Right lobe of liver (tissue), 4 donors: ENCODE measurements at regions not wholly inside any gene's neighbourhood (a gene's known extent, or its start where the extent isn't known, plus 50 kb on each side); places are given as distances from the start of the nearest gene placed in this dataset.

ENCODE experiments used
- POLR2A ChIP-seq: fragments of 450-650 bp; IDR thresholded peaks from one replicate; pipeline ENCODE4 v1.6.1; 2017; ENCODE audit warnings: antibody characterized with exemption, mild to moderate bottlenecking
- TF ChIP-seq, protein P1 (sequence below), 4 donors: fragments of 200-600 bp in 3 of 4; fragments of 450-650 bp in 1 of 4; IDR thresholded peaks; one replicate each; pipeline versions ENCODE4 v1.5.1 to v1.8.0; 2016 to 2022; ENCODE audit warnings: antibody characterized with exemption in 4 of 4, mild to moderate bottlenecking in 2 of 4
- donor health status: DM: no; HTN: no; CAD: no.
- donor health status: DM: no; HTN: no; CAD: no.
- donor health status: DM: no; HTN: yes; CAD: no.

DNA sequence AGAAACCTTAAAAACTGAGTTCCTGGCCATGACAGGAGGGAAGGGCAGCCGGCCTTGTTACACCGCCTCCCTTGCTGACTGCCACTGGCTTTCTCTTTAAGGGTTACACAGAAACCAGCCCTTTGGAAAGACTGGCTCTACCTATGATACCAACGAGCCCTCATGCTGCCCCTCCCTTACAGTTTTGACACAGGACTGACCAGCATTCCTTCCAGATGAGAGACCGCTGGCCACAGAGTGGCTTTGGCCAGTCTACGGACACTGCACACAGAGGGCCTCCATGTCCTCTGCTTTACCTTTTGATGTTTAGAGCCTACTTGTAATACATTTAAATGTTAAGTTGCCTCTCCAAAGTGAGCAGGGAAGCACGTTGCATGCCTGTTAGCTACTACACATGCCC is 243.2 kb upstream of the GMDS start:
- TF ChIP-seq POLR2A = no peak
- TF ChIP-seq, protein P1, sequence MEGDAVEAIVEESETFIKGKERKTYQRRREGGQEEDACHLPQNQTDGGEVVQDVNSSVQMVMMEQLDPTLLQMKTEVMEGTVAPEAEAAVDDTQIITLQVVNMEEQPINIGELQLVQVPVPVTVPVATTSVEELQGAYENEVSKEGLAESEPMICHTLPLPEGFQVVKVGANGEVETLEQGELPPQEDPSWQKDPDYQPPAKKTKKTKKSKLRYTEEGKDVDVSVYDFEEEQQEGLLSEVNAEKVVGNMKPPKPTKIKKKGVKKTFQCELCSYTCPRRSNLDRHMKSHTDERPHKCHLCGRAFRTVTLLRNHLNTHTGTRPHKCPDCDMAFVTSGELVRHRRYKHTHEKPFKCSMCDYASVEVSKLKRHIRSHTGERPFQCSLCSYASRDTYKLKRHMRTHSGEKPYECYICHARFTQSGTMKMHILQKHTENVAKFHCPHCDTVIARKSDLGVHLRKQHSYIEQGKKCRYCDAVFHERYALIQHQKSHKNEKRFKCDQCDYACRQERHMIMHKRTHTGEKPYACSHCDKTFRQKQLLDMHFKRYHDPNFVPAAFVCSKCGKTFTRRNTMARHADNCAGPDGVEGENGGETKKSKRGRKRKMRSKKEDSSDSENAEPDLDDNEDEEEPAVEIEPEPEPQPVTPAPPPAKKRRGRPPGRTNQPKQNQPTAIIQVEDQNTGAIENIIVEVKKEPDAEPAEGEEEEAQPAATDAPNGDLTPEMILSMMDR (IDR thresholded peaks at IDR 0.05) = no peak
